ENCODE measurements at regions not wholly inside any gene's neighbourhood (a gene's known extent, or its start where the extent isn't known, plus 50 kb on each side); places are given as distances from the start of the nearest gene placed in this dataset.
A peak's percentile ranks its signal among the peaks of the same experiment; 100 is the strongest.

DNA sequence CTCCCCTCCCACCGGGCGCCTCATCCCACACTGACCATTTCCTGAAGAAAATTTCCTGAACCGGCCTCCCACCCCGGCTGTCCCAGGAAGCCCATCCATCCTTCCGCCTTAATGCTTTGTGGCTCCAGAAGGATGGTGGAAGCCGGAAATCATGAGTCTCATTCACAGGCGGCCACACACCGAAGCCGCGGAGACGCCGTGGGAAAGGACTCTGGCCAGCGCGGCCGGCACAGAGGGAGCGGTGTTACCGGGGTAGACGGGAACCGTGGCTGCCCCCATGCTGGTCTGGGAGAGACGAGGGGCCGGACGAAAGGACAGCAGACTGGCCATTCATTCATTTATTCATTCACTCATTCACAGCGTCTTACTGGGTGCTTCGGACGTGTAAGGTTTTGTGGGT is 326.8 kb downstream of the SEC14L1 start:
- DNase-seq (ENCODE audit: low read depth in 1 of 2, low spot score in 1 of 2), result no peak

DNA sequence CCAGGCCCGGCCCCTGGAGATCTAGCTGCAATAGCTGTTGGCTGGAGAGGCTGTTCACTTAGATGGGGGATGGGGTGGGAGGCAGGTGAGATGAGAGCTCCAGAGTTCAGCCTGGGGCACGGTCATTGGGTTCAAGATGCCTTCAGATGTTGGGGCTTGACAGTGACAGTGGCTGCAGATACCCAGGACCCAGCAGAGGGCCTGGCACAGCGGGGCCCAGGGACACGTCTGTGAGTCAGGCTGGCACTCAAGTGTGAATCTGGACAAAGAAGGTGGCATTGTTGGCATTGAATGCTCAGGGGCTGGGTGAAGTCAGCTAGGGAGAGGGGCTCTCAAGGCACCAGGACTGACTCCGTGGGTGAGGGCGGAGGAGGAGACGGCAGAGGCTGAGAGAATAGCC is 328.1 kb downstream of the SEC14L1 start:
- no peak for DNase-seq (ENCODE audit: low read depth in 1 of 2, low spot score in 1 of 2)

DNA sequence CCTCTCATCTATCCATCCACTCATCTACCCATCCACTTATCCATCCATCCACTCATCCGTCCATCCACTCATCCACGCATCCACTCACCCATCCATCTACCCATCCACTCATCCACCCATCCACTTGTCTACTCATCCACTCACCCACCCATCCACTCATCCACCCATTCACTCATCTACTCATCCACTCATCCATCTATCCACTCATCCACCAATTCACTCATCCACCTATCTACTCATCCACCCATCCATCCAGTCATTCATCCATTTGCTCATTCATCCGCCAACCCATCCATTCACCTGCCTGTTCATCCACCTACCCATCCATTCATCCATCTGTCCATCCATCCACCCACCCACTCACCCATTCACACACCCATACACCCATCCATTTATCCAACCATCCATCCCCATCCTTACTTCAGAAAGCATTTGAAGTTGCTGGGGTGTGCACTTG is 329.6 kb downstream of the SEC14L1 start:
- DNase-seq (ENCODE audit: low read depth in 1 of 2, low spot score in 1 of 2), result no peak

DNA sequence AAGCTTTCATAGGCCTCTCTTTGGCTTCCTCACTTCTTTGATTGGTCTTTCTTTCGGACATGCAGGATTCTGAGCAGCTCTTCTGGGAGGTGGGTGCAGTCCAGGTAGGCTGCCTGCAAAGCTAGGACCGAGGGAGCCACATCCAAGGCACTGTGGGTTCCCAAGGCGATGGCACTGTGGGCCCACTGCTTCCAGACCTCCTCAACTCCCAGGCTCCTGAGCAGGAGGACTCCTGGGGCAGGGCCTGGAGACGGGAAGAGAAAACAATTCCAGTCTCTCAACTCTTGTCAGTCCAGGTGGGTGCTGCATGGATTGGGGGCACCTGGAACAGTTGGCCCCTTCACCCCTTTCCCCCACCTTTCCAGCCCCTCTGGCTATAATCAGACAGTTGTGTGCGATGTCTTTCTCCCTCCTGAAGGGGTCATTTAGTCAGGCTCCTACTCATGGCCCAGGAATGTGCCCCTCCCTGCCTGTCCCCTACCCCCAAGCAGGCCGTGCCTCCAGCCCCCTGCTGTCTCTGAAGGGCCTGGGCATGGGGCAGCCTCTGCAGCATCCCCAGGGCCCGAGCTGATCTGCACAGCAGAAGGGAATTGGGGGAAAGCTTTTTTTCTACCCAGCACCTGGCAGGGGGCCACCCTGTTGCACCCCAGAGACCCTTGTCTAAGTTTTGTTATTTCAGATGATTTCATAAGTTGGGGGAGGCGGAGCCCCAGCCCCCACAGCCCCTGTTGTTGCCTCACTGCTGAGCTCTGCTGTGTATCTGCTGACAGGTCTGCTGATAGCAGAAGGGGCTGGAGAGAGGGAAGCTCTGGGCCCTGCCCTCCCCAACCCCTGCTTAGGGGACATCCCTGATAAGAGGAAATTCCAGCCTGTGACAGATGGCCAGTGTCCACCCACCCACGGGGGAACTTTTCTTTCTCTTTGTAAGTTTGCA is 330.3 kb downstream of the SEC14L1 start:
- no peak for DNase-seq (ENCODE audit: low read depth in 1 of 2, low spot score in 1 of 2)

DNA sequence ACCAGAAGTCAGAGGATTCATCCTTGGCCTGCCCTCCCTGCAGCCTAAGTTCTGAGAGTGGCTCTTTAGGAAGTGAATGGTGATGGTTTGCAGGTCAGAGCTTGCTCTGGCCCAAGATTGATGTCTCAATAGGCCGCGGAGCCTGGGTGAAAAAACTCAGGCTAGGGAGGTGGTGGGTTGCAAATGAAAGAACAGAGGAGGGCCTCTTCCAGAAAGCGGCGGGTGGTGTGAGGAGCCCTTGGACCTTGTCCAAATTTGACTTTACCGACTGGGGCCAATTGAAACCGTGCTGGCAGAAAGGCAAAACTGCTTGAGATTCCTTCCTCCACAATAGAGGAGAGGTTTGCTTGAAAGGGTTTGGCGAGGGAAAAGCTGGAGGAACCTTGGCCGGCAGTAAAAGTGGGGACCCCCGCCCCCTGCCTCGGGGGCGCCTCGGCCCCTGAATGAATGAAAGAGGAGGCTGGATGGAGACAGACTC is 331.3 kb downstream of the SEC14L1 start:
- DNase-seq (ENCODE audit: low read depth in 1 of 2, low spot score in 1 of 2), result no peak

DNA sequence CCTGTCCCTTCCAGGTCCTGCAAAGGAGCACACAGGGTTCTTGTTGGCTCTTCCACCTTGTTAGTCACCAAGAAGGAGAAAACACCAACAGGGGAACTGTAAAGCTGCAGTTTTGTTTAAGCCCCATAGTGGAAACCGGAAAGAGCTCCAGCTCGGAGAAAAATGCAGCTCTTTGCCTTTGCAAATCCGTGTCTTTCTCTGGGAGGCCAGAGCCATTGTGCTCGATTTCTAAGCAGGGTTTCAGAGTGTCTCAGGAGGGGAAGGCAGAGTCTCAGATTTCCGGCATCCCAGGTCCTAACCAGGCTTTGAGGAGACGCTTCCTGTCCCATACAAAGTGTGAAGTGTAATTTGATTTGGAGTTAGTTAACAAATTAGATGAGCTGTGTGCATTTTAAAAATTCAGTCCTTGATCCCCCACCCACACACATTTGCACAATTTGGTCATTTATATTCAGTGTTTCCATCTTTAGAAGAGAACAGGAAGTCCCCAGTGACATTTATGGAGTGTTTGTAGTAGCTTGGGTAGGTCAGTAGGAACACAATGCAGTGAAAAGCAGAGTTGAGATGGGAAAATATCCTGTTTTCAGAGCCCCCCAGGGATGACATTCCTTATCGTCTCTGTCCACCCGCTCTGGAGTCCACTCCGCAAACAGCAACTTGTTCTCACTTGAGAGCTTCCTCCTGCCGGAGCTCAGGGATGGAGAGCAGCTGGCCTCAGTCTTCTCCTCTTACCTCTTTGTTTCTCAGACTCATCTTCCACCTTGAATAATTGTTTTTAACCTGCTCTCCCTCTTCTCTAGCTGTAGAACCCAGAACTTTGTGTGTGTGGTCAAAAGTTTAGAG is 331.9 kb downstream of the SEC14L1 start:
- DNase-seq (ENCODE audit: low read depth in 1 of 2, low spot score in 1 of 2), result no peak

DNA sequence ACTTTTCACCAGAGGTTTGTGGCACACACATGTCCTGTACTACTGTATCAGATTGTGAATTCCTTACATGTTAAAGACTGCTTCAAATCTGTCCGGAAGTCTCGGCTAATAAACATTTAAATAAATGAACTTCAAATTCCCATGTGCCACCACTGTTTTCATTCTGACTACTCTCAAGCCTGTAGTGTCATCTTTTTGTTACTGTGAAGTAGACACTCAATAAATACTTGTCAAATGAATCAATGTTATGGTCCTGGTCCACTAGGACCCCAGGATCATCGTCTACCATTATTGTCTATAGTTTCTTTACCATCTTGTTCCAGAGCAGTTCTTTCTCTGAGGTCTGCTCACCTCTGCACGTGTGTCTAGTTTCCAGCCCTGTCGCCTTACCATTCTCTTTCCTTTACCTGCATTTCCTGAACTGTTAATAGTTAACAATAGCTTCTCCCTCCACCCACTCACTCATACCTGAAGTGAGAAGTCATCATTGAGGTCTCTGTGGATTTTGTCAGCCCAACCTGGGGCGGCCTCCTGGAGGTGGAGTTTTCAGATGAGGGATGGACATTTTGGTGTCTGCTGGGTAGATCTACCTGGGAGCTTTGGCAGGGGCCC is 333.0 kb downstream of the SEC14L1 start:
- DNase-seq (ENCODE audit: low read depth in 1 of 2, low spot score in 1 of 2), result no peak

DNA sequence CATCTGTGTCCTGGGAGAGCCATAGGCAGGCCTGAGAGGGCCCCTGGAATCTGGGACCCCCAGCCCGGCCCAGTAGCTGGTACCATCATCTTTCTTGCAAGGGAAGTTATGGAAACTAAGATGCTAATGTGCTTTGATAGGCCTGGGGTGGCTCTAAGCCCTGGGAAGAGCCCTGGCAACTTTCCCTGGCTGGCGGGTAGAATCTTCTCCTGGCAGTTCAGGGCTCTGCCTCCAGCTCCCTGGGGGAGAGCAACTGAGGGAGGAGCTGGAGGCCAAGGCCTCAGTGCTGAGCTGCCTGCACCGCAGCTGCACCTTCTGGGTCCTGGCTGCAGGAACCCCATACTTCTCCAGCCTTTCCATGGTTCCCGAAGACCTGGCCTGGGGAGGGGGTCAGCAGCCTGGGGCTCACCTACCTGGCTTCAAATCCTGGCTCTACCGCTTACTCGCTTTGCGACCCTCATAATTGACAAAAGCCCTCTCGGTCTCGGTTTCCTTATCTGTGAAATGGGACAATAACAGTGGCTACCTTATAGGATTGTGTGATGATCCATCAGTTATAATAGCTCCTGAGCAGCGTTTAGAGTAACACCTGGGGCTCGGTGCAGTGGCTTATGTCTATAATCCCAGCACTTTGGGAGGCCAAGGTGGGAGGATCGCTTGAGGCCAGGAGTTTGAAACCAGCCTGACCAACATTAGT is 333.7 kb downstream of the SEC14L1 start:
- DNase-seq (ENCODE audit: low read depth in 1 of 2, low spot score in 1 of 2), result no peak

DNA sequence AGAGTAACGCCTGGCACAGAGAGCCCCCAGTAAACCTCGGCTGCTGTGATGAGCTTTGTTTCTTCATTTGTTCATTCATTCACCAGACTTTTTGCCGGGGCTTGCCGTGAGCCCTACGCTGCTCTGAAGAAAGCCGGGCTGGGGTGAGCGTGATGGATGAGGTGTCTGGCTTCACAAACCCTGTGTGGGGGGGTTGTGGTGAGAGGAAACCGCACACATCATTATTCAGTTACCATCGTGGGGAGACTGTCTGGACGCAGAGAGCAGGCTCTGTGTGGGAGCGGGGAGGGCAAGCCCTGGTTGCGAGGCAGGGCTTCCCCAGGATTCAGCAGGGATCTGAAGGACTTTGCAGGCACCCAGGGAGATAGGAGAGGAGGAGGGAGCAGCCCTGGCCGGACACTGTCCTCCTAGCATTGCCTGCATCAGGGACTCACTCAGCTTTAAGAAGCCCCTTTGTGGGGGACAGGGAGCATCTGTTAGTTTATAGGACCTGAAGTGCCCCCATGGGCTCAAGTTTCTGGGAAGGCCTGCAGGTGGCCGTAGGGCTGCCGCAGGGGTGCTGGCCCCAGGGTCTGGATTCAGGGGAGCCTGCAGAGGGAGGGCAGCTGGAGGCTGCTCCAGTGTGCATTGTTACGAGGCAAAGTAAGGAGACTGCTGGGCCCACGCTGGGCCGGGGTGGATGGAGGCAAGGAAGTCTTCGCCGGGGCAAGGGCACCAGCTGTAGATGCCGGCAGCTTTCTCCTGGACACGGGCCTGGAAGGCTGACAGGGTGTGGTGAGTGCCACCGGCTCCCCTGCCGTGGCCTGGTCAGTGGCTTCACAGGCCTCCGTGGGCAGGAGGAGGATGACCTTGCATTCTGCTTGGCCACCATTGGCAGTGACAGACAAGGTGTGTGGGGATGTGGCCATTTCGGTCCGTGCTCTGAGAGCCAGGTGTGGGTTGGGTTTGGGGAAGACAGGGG is 334.5 kb downstream of the SEC14L1 start:
- DNase-seq (ENCODE audit: low read depth in 1 of 2, low spot score in 1 of 2), result peak; percentile 46 to 54

DNA sequence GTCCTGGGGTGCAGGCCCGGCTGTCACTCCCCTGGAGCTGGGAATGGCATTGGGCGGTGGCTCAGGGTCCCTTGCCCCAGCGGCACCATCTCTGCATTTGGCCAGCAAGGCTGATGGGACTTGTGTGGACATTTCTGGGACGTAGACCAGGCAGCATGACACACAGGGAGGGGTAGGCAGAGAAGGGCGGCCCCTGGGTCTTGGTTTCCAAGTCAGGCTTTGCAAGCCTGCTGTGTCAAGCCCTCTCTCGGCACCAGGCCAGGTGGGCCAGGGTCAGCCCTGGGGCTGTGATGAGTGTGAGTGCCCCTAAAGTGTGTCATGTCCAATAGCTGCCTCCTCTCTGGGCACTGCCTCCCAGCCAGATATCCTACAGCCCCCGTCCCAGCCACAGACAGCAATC is 335.2 kb downstream of the SEC14L1 start:
- no peak for DNase-seq (ENCODE audit: low read depth in 1 of 2, low spot score in 1 of 2)

DNA sequence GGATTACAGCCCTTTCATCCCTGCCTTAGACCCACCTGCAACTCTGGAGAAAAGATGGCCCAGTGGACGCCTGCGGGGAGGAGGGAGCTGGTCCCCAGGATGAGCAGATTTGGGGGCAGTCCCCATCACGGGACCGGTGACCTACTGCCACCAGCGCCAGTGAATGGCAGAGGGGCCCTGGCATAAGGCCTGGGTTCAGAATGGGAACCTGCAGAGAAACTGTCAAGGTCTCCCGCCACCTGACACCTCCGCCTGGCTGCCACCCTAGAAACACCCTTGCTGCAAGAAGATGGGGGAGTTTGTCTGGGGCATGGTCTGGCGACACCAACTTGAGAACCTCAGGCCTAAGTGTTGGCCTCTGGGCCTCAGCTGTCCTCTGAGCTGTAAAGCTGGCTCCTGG is 335.7 kb downstream of the SEC14L1 start:
- DNase-seq (ENCODE audit: low read depth in 1 of 2, low spot score in 1 of 2), result no peak

DNA sequence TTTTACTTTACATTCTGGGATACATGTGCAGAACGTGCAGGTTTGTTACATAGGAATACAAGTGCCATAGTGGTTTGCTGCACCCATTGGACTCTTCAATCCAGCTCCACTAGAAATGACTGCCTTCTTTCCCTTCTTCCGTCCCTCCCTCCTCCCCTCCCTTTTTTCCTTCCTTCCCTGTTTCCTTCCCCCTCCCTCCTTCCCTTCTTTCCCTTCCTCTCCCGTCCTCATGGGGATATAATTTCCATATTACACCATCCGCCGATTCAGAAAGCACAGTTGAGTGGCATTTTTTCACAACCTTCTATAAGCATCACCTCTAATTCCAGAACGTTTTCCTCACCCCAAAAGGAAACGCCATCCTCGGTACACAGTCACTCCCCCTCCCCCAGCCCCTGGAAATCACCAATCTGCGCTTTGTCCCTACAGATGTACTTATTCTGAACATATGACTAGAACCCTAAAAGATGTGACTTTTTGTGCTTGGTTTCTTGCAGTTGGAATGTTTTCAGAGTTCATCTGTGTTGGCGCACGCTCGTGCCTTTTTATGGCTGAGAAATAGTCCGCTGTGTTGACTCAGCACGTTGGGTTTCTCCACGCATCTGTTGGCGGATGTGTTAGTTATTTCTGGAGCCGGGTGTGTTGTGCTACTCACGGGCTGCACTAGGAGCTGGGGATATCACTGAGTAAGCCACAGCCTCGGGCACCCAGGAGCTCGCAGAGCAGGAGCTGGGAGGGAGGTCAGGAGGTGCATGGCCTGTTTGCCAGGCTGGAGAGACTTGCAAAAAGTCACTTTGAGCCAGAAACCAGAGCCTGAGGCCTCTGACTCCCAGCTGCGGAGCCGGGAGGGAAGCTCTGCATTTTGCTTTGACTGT is 336.4 kb downstream of the SEC14L1 start:
- peak in 1 of 2 donors; percentile 18 for DNase-seq (ENCODE audit: low read depth in 1 of 2, low spot score in 1 of 2)

DNA sequence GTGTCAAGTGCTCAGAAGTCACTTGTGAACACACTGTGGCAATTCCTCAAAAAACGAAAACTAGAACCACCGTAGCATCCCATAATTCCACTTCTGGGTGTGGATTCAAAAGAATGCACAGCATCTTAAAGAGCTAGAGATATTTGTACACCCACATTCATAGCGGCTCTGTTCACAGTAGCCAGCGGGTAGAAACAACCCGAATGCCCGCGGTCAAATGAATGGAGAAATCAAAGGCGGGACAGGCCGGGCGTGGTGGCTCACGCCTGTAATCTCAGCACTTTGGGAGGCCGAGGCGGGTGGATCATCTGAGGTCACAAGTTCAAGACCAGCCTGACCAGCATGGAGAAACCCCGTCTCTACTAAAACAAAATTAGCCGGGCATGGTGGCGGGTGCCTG is 337.5 kb downstream of the SEC14L1 start:
- no peak for DNase-seq (ENCODE audit: low read depth in 1 of 2, low spot score in 1 of 2)

DNA sequence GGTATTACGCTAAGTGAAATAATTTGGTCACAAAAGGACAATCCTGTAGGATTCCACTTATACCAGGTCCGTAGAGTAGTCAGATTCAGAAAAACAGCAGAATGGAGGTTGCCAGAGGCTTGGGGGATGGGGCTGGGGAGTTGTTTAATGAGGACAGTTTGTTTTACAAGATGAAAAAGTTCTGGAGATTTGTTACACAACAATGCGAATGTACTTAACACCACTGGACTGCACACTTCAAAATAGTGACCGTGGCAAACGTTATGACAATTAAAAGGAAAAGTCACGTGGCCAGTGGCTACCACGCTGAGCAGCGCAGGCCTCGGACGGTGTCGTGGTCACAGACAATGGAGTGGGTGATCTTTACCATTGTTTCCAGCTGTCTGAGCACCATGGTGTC is 338.1 kb downstream of the SEC14L1 start:
- DNase-seq (ENCODE audit: low read depth in 1 of 2, low spot score in 1 of 2), result no peak

DNA sequence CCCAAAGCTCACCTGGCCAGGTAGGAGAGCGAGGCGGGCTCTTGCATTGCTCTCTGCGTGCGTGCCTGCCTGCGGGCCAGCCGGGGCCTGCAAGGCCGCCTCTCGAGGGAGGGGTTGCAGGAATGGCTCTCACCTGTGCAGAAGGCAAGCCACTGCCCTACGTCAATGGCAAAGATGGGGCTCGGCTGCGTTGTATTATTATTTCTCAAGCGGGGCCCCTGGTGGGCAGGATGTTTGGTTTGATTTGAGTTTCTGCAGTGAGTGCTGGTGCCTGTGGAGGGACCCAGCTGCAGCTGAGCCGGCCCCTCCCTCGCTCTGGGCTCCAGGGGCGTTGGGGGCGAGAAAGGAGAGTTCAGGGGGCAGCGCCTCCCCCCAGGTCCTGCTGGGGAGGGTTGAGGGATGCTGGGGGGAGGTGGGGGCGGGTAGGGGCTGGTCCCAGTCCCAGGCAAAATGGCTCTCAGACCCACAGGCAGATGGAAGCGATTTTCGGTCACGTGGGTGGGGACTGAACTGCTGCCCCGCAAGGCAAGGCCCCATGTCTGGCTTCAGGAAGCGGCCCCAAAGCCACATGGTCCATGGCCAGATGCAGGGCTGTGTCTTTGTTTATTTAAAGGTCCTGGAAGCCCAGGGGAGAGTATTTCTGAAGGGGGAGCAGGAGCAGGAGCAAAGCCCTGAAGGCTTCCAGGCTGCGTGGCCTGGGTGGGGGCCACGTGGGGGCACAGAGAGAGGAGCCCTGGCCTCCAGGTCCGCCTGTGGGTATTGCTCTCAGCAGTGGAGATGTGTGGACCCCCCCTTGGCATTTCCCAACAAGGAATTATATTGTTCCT is 338.8 kb downstream of the SEC14L1 start:
- no peak for DNase-seq (ENCODE audit: low read depth in 1 of 2, low spot score in 1 of 2)

DNA sequence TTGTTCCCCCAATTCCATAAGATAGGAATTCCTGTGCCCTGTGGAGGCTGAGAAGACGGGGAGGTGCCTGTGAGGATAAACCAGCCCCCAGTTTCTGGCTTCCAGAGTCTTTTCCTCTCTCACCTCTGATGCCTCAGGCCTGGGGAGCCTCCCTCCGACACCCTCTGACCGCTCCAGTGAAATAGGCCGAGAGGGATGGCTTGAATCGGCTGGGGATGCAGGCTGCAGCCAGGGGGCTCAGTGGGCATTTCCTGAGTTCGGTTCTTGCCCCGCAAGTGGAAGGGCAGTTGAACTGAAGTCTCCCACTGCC is 339.4 kb downstream of the SEC14L1 start:
- DNase-seq (ENCODE audit: low read depth in 1 of 2, low spot score in 1 of 2), result no peak

DNA sequence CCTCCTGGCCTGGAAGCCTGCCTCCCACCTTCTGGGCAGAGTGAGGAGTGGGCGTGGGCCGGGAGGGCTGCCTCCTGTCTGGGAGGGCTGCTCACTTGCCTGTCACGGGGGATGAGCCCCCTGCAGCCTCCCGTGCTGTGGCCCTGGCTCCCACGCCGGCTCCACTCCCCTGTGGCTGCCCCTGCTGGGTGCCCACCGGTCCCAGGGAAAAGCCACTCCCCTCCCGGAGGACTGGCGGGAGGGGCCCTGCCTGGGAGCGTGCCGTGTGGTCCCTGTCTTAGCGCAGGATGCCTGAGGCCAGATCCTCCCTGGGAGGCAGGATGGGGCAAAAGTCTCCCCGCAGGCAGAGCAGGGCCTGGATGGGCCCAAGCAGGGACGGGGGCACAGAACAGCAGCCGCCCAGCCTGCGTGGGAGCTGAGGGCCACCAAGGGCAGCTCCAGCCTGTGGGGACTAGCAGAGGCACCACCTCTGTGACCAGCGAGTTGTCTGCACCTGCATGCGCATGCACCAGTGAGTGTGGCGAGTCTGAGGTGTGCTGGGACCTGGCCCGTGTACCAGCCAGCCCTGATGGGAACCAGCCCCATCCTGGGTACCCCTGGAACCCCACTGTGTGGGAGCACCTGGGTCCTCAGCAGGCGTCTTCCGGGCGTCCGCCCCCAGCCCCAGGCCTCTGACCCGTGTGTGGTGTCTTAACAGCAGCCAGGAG is 339.9 kb downstream of the SEC14L1 start:
- DNase-seq (ENCODE audit: low read depth in 1 of 2, low spot score in 1 of 2), result no peak
